H1 (cell line): ENCODE measurements at regions not wholly inside any gene's neighbourhood (a gene's known extent, or its start where the extent isn't known, plus 50 kb on each side); places are given as distances from the start of the nearest gene placed in this dataset.

Experiments
- CTCF ChIP-seq, 3 experiments: IDR thresholded peaks; 1 replicate in 2 of 3; 2 replicates in 1 of 3; pipeline versions ENCODE4 v1.5.1 to v1.6.1; 2011; ENCODE audit warnings: low read length in 3 of 3, mild to moderate bottlenecking in 3 of 3, inconsistent platforms in 2 of 3, low read depth in 1 of 3, moderate library complexity in 1 of 3; ENCODE audit not compliant: insufficient read depth in 1 of 3; ENCODE audit errors: control extremely low read depth in 1 of 3
- NRF1 ChIP-seq: IDR thresholded peaks from 2 replicates; pipeline ENCODE4 v1.6.1; 2011; ENCODE audit warnings: mild to moderate bottlenecking, low read depth, low read length, improper control_type of control experiment
- RAD21 ChIP-seq, 2 experiments: IDR thresholded peaks in 1 of 2; conservative IDR thresholded peaks in 1 of 2; 2 replicates each; pipeline ENCODE4 v1.6.1; 2011; ENCODE audit warnings: low read depth in 2 of 2, low read length in 2 of 2, improper control_type of control experiment in 1 of 2, inconsistent platforms in 1 of 2, mild to moderate bottlenecking in 1 of 2, moderate library complexity in 1 of 2
- RFX5 ChIP-seq: IDR thresholded peaks from 2 replicates; pipeline ENCODE4 v1.6.1; 2011; ENCODE audit warnings: low read depth, low read length, improper control_type of control experiment, borderline replicate concordance
- YY1 ChIP-seq: IDR thresholded peaks from 2 replicates; pipeline ENCODE4 v1.6.1; 2011; ENCODE audit warnings: low read depth, mild to moderate bottlenecking, low read length

DNA sequence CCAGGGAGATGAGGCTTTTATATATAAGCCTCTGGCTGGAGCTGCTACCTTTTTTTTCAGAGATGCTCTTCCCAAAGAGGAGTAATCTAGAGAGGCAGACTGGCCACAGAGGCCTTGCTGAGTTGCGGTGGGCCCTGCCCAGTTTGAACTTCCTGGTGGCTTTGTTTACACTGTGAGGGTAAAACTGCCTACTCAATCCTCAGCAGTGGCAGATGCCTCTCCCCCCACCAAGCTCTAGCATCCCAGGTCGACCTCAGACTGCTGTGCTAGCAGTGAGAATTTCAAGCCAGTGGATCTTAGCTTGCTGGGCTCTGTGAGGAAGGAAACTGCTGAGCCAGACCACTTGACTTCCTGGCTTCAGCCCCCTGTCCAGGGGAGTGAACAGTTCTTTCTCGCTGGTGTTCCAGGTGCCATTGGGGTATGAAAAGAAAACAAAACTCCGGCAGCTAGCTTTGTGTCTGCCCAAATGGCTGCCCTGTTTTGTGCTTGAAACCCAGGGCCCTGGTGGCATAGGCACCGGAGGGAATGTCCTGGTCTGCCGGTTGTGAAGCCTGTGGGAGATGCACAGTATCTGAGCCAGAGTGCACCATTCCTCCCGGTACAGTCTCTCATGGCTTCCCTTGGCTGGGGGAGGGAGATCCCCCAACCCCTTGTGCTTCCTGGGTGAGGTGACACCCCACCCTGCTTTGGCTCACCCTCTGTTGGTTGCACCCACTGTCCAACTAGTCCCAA lies 219.5 kb upstream of the IZUMO3 start:
- TF ChIP-seq NRF1 (no peak), RFX5 (no peak), RAD21 (IDR thresholded peaks at IDR 0.05 in 1 of 2, conservative IDR thresholded peaks at IDR 0.05 in 1 of 2; ENCODE audit: low read depth in 2 of 2, low read length in 2 of 2) (no peak), YY1 (no peak), CTCF (IDR thresholded peaks at IDR 0.05; ENCODE audit: control extremely low read depth in 1 of 3, insufficient read depth in 1 of 3, low read depth in 1 of 3, low read length in 3 of 3) (no peak)
